ENCODE measurements at regions not wholly inside any gene's neighbourhood (a gene's known extent, or its start where the extent isn't known, plus 50 kb on each side); places are given as distances from the start of the nearest gene placed in this dataset.

GRCh38 chr6:168895102-168895812 is 358.4 kb downstream of the THBS2 start:
- DNase-seq = peak; percentile 88

DNA sequence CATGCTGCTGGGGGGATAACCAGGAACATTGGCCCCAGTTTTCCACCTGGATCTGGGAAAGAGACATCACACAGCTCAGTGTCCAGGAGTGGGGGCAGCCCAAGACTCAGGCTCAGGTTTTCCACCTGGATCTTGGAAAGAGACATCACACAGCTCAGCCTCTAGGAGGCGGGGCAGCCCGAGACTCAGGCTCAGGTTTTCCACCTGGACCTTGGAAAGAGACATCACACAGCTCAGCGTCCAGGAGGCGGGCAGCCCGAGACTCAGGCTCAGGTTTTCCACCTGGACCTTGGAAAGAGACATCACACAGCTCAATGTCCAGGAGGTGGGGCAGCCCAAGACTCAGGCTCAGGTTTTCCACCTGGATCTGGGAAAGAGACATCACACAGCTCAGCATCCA is 361.6 kb downstream of the THBS2 start:
- no peak for DNase-seq

DNA sequence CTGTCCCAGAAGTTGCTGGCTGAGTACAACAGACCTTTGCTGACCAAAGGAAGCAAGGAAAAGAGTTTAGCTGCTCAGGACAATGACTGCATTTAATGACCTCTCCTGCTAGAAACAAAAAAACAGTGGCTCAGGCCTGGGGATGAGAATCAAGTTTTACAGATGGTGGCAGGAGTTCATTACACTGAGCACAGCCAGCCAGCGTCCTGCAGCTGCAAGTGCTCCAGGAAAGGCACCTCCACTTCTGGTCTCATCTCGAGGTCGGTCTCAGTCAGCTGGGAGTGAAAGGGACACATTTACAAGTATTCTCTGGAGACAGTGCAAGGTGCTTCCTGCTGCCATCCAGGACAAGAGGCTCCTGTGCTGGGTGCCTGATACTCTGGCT is 362.7 kb downstream of the THBS2 start:
- no peak for DNase-seq

GRCh38 chr6:168890306-168890980 is 363.2 kb downstream of the THBS2 start:
- no peak for DNase-seq

DNA sequence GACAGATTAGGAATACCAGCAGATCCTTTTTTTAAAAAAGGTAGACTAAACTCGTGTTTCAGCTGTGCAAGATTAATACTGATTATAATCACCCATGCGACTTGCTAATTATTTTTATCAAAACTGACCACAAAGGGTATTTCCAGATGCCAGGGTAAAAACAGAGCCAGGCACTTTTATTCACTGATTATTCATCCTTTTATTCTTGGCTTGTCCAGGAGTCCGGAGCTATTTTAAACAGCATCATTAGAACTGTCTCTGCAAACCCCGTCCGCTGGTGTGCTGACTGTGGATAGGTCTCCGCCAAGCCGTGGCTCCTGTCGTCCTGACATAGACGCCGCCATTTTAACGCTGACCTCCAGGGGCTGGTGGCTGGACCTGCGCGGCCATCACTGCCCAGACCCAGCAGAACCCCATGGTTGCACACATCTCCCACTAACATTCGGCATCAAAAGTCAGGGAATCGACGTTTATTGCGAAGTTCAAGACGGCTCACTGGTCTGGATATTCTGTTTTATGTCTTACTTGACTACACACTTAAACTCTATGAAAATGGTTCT is 364.8 kb downstream of the THBS2 start:
- DNase-seq = no peak

GRCh38 chr6:168888102-168888501 is 365.5 kb downstream of the THBS2 start:
- DNase-seq = no peak

DNA sequence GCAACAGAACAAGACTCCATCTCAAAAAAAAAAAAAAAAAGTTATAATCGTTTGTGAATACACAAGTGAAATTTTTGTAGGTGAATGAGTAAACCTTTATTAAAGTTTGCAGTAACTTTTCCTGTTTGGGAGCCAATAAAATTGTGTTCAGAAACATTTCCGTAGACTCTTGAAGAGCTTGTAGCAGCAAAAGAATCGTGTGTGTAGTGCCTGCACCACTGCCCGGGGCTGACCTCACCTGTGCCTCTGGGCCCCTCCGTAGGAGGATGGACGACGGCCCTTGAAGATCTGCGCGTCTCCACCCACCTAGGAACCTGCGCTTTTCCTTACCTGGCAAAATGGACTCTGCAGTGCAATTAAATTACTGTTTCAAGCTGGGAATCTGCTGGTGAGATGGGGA is 366.0 kb downstream of the THBS2 start:
- DNase-seq = no peak

DNA sequence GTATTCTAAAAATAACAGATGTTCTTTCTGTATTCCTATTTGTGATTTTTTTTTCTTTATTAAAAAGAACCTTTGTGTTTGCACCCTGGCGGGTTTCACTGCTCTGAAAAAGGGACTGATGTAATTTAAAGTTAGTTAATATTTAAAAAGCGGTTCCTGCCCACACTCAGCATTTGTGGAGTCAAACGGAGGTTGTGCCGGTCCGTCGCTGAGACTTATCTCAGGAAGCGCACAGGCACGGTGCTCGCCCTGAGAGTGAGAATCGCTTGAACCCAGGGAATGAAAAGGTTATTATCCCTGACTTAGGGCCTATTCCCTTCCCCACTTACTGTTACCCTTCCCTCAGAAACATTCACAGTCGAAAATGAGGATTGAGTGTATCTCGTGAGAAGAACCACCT is 366.7 kb downstream of the THBS2 start:
- DNase-seq = no peak

DNA sequence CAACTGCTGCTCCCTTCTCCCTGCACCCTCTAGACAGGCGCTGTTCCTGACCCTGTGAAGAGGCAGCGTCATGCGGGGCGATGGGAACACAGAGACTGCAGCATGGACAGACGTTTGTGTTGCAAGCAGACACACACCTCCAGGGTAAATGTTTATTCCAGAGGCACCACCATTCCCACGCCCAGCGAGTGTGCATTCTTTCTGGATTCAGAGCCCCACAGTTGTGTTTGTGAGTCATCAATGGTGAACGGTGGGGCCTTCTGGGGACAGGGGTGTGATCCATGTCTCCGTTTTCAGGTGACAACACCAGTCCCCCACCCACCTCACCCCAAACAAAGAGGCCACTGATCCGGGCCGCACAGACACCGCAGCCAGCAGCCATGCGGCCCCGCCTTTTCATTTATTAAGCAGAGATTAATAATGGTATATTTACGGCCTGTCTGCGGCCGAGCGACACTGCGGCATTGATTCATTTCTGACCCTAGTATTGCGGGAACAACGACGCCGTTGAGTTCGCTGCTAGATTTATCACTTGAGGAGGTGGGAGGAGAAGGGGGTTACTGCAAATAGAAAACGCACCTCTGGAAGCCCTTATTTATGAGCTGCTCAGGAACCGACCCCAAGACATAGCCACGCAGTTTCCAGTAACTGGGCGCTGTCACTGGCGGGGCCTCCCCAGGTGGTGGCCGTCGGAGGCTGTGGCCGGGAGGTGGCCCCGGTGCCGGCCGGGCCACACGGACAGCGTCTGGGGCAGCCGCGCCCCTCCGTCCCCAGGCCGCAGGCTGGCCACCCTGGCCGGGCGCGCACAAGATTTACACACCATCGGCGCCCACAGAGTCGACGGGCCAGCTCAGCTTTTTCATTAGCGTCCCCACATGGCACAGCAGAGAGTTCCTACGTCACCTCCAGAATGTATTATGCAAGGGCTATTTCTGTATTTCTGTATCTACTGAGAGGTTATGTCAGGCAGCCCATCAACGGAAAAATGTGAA is 367.6 kb downstream of the THBS2 start:
- DNase-seq = no peak

DNA sequence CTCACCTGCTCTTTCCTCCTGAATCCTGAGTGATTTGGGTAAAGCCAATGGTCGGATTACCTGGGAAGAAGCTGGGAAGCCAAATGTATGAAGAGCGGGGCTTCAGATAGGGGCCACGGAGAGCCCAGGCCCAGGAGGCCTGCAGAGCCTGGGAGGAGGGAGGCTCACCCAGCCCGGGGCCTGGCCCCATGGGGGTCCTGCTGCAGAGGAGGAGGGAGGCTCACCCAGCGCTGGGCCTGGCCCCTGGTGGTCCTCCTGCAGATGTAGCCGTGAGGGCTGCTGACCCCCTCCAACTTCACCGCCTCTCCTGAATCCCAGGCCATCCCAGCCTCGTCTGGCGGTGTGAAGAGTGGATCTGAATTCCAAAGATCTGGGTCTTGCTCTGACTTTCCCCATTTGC is 368.4 kb downstream of the THBS2 start:
- no peak for DNase-seq

- peak; percentile 76 for DNase-seq
Observed at GRCh38 chr6:168884646-168885086, 369.0 kb downstream of the THBS2 start.

DNA sequence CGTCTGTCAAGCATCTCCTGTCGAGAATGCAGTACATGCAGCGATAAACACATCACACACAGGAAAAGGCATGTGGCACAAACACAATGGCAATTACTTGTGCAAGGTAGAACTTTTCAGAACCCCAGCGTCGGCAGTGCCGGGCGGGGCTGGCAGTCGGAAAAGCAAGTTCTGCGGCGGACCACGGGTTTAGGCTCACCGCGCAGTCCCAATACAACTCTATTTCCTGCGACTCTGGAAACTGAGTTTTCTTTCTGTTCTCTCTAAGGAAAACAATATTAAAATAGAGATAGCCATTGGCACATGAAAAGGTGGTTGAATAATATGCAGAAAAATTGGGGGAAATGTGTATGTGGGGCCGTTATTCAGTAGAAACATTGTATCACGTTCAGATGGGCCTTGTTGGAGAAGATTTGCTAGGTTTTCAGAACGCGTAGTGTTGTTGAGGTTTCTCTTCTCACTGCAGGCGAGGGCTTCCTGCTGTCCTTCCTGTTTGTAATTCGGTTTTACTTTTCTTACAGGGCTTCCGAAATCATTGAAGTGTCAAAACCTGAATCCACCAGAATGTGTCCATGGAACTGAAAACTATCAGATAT is 369.5 kb downstream of the THBS2 start:
- DNase-seq = no peak

- no peak for DNase-seq
Observed at GRCh38 chr6:168883410-168884049, 370.1 kb downstream of the THBS2 start.

DNA sequence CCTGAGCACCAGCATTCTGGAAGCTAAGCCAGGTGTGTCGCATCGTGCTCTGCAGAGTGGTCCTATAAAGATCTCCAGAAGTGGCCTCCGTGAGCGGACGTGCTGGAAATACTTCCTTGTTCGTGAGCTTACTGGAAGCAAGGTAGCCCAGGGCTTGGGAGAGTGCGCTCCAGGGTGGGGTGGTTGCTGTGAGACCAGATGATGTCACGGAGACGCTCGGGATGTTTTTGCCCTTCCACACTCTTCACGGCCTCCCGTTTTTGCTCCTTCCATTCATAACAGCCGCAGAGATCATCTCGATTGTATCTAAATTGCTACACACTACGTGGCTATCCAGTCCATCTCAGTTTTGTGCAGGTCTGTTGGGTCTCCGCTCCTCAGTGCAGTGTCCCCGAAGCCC is 373.4 kb downstream of the THBS2 start:
- no peak for DNase-seq

GRCh38 chr6:168877821-168878282 is 375.8 kb downstream of the THBS2 start:
- peak; percentile 47 for DNase-seq

DNA sequence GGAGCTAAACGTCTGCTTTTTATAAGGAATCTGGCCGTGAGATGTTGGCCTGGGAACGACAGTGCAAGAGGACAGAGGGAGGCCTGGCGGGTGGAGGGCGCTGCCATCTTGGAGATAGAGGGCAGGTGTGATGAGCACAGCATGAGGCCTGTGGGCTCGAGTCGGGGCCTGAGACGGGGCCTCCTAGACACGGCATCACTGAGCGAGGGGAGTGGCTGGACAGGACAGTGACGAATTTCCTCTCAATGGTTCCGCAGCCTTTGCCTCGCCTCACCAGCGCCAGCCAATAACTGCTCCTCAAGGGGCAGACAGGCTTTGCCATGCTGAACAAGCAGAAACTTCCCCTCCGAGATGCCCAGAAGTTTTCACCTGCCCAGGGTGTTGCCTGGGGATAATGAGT is 376.7 kb downstream of the THBS2 start:
- no peak for DNase-seq

- DNase-seq = no peak
Observed at GRCh38 chr6:168875811-168876576, 377.7 kb downstream of the THBS2 start.

DNA sequence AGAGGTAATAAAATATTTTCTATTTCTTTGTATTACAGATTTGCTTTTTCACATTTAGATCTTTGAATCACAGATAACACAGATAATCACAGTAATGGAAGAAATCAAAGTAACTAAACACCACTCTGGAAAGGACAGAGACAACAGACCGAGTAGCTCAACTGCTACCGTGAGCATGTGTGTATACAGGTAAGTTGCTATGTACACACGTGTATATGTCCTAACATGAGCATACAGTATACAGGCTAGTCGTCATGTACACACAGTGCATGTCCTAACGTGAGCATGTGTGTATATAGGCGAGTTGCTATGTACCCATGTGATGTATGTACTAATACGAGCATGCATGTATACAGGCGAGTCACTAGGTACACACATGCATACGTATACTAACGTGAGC is 379.0 kb downstream of the THBS2 start:
- DNase-seq = no peak

GRCh38 chr6:168873278-168874190 is 380.1 kb downstream of the THBS2 start:
- DNase-seq = no peak

DNA sequence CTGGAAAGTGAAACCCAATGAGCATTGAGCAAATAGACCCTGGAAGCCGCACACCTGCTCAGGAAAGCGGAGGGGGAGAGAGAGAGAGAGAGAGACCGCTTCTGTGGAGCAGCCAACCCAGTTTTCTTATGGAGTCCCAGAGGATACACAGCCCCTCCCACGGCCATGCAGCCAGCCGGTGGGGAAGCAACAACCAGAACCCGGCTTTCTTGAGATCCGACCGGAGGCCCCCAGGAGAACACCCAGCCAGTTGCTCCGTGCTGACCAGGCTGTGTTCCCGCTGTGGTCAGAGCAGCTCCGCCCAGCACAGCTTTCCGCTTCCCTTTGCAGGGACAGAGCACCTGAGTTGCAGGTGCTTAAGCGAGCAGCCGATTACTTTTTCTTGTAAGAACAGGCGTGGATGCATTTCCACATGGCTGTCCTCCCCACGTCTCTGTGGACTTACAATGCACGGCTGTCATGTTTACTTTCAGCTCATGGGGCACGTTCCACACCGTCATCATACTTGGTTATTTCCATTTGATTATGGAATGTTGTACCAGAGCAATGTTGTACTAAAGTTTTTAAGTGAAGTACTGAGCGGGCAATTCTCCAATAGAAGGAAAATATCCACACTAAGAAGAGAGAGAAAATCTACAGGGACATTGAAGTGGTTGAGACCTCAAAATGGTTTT is 381.9 kb downstream of the THBS2 start:
- peak; percentile 38 for DNase-seq

Data from NCI-H1105 (cell line).